NT2/D1 (cell line): ENCODE measurements at regions not wholly inside any gene's neighbourhood (a gene's known extent, or its start where the extent isn't known, plus 50 kb on each side); places are given as distances from the start of the nearest gene placed in this dataset.

Source experiments
- YY1 ChIP-seq: IDR thresholded peaks from 2 replicates; pipeline ENCODE4 v1.6.1; 2011; ENCODE audit not compliant: insufficient read length, insufficient read depth
- ZNF274 ChIP-seq: IDR thresholded peaks from 2 replicates; pipeline ENCODE4 v1.6.1; 2011; ENCODE audit warnings: mild to moderate bottlenecking, low read depth, low read length

- TF ChIP-seq ZNF274 (no peak), YY1 (no peak)
Observed at GRCh38 chr13:111847964-111848363, 219.0 kb upstream of the SOX1 start.
